CD4-positive, alpha-beta T cell treated with Interleukin-12 subunit alpha and Interleukin-12 subunit beta, for 1 hour (primary cell): ENCODE measurements at regions not wholly inside any gene's neighbourhood (a gene's known extent, or its start where the extent isn't known, plus 50 kb on each side); places are given as distances from the start of the nearest gene placed in this dataset.

Source experiments
- DNase-seq: peaks from one replicate; pipeline ENCODE4 v3.0.0-alpha.2; 2020

DNA sequence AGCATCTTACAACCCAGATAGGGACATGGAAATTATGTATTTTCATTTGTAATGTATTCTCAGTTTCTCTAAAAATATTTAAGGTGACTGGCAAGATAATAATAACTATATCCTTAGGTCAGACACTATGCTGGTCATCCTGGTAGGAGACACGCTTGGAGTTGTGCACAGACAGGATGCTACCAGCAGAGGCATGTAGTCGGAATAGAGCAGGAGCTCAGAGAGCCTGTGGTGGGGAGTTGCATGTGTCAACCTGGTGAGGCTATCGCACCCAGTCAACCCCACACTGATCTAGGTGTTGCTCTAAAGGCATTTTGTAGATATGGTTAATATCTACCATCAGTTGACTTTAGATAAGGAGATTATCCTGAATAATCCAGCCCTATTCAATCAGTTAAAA, 318.5 kb downstream of the MIAT start:
- DNase-seq = no peak

DNA sequence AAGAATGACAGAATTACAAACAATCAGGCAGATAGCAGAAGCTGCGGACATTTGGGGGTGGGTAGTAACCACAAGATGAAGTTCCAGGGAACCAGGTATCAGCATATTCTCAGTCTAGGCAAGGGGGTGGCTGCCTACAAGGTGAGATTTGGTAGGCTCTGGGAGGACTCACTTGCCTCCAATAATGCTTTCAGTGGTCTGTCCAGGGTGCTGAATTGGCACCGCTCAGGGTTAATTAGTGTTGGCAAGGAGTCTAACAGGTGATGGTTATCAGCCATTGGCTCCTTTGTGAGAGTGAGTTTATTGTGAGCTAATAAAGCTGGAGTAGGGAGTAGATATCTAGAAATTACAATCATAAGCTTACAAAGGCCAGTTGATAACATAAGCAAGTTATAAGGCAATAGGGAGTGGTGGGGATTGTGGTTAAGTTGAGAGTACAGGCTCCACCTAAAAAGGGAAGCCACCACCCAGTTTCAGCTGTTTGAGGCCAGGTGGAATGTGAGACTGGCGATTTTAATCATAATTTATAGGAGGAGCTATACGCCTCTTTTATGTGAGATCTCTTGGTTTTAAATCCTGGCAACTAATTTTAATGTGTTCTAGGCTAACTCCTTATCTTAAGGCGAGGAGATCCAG, 320.5 kb downstream of the MIAT start:
- DNase-seq = no peak

DNA sequence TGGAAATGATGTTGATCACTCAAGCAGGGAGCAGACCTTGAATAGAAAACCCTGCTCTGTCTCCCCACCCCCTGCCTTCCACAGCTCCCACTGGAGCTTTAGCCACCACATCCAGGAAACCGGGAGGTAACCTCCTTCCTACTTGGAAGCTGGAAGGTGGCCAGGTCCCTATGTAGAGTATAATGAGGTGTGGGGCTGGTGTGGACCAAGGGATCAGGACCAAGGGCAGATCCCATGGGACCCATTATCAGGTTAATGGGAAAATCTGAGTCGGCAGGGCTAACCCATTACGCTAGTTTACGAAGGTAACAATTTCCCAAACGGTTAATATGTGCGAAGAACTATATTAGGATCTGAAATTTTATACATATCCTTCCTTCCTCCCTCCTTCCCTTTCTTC, 321.9 kb downstream of the MIAT start:
- DNase-seq = no peak

DNA sequence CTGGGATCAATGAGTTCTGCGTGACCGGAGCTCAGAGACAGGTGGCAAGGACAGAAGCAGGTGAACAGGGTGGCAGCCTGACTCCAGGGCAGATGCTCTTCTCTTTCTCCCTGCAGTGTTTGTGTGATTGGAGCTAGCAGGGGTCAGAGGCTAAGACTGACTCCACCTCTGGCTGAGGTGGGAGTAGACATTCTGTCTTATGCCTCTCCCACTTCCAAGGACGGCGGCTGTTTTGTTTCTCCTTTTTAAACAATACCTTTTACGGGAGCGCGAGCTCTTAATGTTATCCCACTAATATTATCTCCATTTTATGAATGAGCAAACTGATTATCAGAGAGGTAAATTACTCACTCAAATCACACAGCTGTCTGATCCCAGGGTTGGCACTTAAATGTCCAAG, 323.7 kb downstream of the MIAT start:
- DNase-seq = no peak

DNA sequence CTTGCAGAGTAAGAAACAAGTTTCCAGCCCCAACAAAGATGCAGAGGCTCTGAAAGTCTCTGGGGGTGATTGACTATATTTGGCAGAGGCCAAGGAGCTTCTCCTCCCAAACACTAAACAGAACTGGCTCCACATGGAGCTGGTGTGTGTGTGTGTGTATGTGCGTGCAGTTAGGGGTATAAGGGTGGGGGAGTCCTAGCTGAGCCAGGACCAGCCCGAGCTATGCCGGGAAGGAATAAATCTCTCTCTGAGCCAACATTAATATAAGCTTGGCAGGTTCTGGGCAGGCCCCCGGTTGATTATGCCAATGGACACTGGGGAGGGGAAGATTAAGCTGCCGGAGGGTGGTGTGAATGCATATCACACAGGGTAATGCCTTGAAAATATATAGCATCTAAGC, 324.2 kb downstream of the MIAT start:
- no peak for DNase-seq

DNA sequence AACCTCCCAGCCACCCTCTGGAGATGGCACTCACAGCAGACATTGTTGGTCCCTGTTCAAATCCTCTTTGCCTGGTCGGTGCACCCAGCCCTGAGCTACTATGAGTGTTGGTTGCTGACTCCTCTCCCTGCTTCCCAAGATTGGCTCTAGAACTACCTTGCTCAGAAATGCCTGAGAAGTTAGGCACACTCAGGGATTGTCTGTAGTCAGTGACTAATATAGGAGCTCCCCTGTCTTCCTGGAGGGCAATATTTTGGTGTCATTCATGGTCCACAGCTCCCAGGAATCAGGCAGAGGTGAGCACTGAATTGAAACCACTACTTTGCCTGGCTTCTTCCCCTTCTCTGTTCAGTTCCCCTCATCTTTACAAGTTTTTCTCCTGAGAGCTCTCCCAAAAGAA, 325.9 kb downstream of the MIAT start:
- no peak for DNase-seq

DNA sequence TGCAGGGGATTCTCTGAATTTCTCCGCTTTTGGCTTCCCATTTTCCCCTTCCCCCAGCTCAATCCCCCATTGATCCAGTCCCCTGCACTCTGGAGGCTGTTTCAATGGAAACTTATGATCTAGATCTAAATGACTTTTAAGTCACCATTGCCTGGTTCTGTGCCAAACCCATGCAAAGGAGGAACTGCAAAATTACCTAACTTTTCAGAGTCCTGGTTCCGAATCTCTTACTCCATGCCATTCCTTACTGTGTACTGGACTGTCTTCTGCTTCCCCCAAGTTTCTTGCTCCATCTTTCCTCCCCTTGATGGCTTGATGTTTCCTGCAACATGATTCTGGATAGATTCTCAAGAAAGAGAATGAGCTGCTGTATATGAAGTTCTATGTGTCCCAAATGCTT, 327.8 kb downstream of the MIAT start:
- DNase-seq = no peak

DNA sequence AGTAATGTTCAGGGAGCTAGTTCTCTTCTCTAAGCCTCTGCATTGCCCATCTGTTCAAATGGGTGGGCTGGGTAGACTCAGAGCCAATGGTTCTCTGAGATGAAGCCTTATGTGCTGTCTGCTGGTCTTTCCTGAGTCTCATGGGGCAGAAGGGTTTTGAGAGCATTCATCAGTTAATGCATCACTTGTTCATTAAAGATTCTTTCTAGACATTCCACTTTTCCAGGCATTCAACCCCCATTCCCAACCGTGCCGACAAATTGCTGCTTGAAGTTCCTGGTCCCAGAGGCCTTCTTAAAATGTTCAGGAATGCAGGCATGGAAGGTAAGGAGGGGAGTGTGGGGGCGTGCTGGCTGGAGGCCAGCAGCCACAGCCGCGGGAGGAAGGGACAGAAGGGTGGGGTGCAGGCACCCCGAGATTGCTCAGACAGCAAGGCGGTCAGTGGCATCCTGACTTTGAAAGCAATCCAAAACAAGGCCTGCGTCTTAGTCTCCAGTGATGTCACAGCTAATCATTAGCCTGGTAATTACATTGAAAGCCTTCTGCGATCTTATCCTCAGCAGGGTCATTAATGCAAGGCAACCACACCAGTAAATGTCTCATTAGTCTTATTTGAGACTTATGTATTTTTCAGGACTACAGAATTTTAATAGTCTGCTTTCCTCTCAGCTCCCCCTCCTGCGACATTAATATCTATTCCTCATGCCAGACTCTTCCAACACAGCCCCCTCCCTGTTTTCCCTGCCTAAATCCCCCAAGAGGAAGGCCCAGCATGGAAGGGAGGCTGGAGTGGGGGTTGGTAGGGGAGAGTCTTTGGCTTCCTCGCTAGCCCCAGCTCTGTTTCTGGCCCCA, 328.8 kb downstream of the MIAT start:
- DNase-seq = no peak

DNA sequence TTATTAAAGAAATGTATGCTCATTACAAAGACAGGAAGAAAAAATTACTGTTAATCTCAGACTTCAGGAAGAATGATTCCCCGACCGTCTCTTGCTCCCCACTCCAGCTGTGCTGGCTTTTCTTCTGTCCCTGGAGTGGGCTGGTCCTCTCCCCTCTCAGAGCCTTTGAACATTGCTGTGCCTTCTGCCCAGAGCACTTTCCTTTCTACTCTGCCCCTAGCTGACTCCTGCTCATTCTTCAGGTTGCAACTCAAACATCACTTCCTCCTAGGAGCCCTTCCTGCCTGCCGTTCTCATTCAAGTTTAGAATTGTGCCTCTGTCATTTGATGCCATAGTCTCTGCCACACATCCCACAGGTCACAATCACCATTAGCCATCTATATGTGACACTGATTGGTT, 329.5 kb downstream of the MIAT start:
- DNase-seq = no peak

DNA sequence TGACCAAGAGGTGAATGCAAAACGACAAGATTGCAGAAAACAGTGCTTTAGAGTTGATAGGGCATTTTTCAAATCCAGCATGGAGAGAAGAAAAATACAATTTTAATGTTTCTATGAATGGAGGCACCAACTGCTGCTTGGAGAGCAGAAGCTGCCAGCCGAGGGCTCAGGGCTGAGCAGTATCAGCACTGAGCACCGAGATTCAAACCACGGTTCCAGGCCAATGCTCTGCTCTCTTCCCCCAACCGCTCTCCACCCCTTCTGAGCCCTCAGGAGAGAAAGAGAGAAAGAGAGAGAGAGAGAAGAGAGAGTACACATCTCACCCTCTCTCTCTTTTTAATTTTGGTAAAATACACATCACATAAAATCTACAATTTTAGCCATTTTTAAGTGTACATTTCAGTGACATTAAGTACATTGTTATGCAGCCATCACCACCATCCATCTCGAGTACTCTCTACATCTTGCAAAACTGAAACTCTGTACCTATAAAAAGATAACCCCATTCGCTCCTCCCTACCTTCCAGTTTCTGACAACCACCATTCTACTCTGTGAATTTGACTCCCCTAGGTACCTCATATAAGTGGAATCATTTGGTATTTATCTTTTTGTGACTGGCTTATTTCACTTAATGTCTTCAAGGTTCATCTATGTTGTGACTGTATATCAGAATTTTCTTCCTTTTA, 333.3 kb downstream of the MIAT start:
- no peak for DNase-seq

DNA sequence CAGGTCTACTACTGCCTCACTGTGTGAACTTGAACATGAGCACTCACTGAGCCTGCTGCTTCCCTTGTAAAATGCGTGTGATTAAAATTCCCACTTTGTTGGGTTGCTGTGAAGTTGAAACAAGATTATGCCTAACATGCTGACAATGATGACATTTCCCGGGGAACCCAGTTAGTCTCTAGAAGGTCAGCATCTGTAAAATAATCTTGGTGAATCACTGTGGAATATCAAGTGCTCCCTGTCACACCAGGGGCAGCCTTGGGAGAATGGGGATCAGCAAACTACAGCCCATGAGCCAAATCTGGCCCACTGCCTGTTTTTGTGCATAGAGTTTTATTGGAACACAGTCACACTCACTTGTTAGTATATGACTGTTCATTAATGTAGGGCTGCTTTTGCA, 335.2 kb downstream of the MIAT start:
- DNase-seq = no peak

DNA sequence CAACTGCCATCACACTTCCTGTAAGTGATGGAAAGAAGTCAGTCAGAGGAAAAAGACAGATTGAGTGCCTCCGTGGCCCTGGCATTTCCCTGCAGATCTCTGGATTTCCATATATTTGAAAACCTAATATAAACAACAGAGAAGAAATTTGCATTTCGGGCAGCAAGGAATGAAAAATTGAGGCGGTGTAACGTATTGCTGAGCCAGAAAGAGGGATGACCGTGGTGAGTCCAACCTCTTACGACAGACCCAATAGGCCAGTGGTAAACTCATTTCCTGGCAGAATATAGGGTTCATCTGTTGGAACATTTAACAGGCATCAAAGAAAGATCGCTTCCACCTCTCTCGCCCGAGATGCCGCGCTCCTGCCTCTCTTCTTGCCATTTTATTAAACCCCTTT, 336.5 kb downstream of the MIAT start:
- no peak for DNase-seq

DNA sequence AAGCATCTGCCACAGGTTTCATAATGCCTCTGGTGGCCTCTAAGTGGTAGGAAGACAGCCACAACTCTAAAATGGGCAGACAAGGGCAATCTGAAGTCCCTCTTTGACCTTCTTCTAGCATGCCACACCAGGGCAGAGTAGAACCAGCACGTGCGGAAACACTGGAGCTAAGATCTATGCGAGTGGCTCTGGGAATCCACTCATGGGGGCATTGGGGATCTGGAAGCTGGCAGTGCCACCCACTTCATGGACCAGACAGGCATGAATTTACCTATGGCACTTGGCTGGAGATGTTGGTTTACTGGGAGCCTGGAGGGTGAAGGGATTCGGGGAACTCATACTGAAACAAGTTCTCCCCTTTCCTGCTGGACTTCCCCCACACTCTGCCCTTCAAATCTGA, 337.4 kb downstream of the MIAT start:
- no peak for DNase-seq

DNA sequence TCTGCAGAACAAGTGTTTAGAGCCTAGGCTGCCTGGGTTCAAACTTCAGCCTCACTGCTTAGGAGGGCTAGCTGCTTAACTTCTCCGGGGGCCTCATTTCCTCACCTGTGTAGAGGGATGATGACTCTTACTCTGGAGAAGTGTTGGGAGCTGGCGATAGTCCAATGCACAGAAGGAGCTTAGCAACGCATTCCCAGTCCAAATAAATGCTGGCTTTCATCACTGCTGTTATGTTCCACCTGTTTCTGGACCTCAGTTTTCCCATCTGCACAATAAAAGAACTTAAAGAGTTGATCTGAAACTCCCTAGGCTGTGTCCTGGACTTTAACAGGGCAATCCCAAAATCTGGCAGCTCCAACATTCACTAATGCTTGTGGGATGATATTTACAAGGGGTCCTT, 337.8 kb downstream of the MIAT start:
- no peak for DNase-seq

DNA sequence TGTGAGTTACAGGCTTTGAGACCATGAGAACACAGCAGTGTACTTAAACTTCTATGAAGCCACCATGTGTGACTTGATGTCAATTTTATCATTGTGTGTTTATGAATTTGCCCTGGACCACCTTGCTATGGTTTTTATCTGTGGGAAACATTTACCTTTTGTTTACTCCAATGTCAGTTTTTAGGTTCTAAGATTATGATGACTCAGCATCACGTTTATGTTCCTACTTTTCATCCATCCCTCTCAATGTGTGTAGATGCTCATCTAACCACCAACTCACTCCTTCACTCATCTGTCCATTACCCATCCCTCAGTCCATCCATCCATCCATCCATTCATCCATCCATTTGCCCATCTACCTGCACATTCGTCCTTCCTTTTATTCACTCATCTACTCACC, 338.8 kb downstream of the MIAT start:
- DNase-seq = no peak

DNA sequence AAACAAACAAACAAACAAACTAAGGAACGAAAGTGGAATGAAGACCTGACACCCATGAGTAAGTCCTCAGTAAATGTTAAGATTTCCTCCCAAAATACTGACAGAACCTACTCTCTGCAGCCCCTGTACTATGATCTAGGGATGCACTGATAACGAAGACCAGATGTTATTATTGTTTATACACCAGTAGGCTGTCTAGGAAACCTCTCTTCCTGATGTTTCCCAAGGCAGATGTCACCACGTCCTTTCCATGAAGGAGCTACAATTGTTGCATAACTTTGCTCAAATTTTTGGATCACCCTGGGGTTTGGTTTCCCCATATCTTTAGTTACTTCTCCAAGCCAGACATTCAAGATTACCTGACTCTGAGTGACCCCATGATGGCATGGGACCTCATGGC, 340.7 kb downstream of the MIAT start:
- no peak for DNase-seq

DNA sequence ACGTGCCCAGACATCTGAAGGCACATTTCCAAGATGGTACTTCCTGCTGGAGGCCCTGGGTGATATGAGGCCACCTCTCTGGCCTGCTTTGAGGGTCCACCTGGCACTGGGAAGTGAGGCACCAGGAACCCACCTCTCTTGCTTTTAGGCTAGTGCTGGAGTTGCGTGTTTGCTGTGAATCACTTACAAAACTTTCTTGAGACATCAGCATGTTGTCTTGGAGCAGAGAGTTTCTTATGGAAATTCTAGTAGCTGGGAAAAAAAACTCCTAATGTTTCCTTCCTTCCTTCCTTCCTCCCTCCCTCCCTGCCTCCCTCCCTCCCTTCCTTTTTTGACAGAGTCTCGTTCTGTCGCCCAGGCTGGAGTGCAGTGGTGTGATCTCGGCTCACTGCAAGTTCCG, 341.3 kb downstream of the MIAT start:
- DNase-seq = no peak

DNA sequence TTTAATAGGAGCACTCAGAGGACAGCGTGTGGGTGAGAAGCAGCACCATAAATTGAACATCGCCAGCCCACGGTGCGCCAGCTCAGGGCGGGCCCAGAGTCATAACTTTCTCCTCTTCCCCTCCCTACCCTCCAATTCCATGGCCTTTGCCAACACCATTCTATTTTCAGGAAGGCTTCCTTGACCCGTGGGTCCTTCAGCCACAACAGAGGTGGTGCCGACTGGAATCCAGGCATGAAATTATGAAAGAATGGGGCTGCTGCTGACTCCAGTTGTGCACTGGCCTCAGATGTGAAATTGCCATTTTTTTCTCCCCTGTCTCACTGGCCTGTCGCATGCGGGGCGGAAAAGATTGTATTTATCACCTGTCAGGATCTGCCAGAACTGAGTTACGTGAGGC, 345.9 kb downstream of the MIAT start:
- no peak for DNase-seq

DNA sequence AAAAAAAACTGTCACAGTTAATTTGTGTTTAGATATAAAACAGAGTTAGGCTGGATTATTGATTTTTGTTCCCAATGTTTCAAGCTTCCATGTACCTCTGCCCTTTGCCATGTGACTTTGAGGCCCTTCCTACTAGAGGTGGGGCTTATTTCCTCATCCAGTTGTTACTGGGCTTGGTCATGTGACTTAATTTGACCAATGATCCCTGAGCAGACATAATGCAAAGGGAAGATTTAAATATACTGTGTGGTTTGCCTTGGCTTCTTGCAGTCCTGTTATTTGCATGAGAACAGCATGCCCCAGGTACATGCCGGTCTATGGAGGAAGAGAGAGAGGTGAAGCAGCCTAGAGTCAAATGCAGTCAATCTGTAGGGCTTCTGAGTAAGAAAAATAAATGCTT, 347.0 kb downstream of the MIAT start:
- DNase-seq = no peak

DNA sequence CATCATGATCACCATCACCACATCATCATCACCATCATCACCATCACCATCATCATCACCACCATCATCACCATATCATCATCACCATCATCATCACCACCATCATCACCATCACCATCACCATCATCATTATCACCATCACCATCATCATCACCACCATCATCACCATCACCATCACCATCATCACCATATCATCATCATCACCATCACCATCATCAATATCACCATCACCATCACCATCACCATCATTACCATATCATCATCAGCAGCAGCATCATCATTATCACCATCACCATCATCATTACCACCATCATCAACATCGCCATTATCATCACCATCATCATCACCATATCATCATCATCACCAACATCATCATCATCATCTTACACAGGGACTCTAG, 351.1 kb downstream of the MIAT start:
- no peak for DNase-seq

DNA sequence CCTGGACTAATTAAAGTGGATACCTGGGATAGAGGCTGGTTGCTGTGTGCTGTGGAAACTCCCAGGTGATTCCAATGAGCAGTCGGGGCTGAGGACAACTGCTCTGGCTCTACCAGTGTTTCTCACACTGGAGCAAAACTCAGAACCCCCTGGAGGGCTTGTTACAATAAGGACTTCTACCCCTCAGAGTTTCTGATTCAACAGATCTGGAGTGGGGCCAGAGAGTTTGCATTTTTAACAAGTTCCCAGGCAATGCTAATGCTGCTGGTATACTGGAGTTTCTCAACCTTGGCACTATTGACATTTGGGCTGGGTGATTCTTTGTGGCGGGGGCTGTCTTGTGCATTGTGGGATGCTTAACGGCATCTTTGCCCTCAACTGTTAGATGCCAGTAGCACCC, 353.7 kb downstream of the MIAT start:
- DNase-seq = no peak

DNA sequence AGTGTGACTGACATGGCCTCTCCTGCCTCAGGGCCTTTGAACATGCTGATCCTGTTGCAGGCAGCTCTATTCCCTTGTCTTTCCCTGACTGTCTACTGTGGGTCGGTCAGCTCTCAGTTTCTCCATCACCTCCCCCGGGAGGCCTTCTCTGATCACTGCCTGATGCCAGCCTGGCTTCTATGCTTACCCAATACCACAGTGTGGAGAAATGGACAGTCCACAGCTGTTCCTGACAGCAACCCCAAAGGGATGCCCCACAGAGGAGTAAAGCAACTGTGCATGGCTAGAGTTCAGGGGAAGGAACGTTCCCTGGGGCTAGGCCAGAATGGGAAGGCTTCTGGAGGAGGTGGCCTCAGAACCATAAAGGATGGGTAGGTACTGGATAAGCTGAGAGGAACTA, 354.3 kb downstream of the MIAT start:
- no peak for DNase-seq

DNA sequence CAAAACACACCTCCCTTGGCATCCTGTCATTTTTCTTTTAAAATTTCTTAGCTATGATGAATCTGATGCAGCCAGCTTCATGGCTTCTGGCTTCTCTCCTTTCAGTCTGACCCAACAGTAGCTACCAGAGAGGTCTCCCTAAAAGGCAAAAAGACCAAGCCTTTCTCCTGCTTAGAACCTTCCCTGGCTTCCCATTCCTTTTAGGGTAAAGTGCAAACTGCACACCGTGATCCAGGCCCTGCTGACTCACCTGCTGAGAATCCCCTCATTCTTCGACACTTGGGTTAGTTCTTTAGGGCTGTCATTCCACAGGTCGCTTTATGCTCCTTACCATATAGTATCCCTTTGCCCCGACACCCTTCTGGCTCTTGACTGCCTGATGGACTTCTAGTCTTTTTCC, 362.4 kb downstream of the MIAT start:
- no peak for DNase-seq

DNA sequence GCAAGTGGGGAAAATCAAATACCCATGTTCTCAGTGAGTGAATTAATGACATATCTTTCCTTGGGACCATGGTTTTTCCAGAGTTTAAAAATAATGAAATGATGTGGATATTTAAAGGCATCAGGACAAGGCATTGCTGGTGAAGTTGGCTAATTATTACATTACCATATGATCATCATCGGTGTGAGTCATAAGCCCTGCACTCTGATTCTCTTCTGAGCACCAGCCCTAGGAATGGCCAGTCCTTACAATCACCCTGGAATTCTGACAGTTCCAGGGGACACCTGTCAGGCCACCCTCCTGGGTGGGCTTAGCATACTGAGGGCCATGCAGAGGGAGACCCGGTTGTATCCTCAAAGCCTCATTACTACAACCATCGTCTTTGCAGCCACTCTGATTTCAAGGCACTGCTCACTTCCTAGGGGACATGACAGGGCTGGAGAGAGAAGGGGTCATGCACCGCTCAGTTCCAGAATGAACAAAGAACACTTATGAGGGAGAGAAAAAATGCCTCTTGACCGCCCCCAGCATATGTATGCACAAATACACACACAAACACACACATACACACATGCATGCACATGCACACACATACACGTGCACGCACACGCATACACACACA, 365.0 kb downstream of the MIAT start:
- no peak for DNase-seq
